ENCODE measurements at regions not wholly inside any gene's neighbourhood (a gene's known extent, or its start where the extent isn't known, plus 50 kb on each side); places are given as distances from the start of the nearest gene placed in this dataset.

DNA sequence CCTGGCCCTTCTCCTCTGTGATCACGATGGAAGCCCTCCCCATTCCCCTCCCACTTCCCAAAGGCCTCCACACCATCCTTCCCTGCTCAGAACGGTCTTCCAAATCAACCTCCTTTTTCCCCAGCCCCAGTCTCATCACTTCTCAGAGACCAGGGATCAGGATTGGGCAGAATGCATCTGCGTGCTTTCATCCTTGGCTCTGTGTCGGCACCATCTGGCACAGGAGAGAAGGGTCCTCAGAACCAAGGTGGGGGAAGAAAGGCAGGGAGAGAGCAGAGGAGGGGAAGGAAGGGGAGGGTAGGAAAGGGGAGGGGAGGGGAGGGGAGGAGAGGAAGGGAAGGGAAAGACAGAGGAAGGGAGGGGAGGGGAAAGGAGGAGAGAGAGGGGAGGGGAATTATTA is 52.4 kb upstream of the FICD start:
- no peak for DNase-seq

DNA sequence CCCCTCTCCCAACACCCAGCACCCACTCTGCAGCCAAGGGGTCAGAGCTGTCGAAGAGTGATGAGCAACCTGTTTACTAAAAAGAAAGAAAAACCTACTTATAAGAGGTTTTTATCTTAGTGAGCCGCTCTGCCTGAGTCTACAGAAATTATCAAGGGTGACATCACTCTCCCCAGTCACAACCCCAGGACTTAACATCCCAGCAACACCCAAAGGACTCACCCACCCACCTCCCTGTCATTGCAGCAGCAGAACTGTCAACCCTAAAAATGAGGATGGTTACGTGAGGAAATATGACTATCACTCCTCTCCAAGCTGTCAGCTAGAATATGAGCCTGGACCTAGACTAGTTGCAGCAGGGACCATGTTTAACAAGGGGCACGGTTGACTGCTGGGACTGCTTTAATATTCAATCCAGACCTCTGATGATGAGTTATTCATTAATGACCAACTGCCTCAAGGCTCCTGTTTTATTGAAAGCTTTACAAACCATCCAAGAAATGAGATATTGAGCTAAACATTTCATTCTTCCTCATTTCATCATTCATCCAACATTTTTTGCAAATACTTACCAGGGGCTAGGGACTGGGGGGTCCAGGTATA is 53.9 kb upstream of the FICD start:
- DNase-seq, result no peak

DNA sequence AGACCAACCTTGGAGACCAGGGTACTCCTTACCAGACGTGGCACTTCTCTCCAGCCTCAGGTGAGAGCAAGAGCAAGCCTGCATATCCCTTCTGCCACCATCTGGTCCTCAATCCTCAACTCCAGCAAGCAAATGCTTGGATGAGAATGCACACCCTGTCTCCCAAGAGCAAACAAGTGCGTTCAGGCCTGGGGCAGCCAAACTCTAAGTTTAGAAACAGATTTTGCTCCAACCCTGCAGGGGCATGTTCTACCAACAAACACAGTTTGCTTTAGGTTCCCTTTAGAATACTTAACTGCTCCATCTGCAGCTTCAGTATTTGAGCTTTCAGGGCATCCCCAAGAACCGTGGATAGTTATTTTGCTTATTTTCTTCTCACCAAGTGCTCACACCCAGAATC is 55.9 kb upstream of the FICD start:
- no peak for DNase-seq

DNA sequence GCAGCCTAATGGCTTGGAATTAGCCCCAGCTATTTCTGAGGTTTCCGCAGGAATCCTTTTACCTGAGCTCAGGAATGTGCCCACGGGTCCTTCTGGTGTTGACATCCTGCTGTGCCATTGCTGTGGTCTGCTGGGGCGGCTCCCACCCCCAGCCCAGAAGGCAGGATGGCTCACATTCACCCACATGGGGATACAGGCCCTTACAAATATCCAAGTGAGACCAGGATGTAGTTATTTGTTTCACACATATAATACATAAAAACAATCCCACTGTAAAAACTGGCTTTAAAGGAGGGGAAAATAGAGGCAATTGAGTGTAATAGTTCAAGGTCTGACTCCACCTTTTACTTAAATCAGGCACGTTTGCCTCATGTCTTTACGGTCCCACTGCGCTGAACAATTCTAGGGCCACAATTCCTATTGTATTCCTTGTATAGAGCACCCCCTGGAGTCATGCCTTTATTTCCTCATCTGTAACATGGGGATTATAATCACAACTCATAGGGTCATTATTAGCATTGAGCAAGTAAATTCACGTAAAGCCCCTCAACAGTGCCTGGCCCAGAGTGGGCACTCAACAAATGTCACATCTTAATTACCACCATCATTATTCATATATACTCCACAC is 57.2 kb upstream of the FICD start:
- DNase-seq, result no peak

DNA sequence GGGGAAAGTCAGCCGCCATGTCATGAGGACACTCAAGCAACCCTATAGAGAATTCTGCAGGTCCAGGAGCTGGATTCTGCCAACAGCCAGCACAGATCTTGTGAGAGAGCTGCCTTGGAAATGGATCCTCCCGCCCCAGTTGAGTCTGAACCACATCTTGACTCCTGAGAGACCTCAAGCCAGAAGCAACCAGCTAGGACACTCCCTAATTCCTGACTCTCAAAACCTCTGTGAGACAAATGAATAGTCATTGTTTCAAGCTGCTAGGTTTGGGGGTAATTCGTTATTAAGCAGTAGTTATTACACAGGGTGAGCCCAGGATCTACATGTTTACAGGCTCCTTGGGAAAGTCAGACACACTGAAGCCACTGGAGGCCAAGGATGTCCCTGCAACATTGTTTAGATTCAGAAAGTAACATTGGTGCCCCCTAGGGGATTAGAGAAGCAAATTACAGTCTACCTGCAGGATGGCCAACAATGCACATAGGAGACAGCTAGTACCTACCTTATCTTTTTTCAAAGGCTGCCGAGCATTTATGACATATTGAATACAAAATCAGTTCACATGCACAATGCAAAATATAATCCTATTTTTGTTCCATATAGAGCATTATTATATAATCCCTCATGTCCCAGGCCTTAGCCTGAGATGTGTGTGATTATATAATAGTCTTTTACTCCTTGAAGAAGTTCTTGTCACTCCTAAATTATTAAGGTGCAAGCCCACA is 57.9 kb upstream of the FICD start:
- peak; percentile 57 for DNase-seq

DNA sequence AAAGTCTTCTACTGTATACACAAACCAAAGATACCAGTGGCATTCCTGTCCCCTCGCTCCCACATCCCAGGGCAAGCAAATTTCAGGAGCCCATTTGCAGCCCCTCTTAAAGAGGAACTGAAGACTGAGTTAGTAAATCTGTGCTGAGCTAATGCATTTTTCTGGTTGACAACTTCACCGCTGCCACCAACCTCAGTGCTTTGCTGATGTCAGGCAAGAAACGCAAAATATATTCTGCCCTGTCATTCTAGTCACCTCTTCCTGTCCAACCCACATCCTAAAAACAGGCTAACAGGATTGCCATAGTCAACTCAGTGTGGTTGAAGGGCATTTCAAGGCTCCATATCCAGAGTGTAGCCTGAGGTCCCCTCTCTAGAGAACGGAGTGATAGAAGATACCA is 59.4 kb upstream of the FICD start:
- DNase-seq, result peak; percentile 2

DNA sequence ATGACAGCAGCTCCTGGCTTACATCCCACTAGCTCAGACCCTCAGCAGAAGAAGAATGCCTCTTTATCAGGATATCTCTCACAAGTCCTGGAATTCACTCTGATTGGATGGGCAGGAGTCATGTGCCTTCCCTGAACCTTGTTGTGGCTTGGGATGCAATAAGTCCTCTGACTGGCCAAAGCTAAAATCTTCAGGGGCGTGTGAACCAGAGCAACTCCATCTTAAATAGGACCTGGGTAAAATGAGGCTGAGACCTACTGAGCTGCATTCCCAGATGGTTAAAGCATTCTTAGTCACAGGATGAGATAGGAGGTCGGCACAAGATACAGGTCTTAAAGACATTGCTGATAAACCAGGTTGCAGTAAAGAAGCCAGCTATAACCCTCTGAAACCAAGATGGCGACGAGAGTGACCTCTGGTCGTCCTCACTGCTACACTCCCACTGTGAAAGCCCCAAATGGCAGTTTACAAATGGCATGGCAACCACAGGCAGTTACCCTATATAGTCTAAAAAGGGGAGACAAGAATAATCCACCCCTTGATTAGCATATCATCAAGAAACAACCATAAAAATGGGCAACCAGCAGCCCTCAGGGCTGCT is 60.4 kb upstream of the FICD start:
- DNase-seq, result no peak

DNA sequence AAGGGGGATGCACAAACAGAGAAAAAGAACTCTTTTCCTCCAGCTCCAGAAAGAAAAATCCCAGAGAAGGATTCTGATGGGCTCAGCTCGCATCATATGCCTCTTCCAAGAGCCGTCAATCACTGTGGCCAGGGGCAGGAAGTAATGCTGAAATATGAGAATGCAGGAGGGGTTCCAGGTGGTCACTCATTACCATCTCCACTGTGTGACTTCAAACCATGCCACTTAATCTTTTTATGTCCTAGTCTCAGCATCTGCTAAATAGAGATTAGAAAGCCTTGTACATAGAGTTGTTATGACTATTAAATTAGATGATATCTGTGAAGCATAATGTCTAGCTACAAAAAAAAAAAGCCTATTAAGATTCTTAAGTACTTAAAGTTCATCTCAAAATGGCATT is 65.6 kb upstream of the FICD start:
- no peak for DNase-seq

DNA sequence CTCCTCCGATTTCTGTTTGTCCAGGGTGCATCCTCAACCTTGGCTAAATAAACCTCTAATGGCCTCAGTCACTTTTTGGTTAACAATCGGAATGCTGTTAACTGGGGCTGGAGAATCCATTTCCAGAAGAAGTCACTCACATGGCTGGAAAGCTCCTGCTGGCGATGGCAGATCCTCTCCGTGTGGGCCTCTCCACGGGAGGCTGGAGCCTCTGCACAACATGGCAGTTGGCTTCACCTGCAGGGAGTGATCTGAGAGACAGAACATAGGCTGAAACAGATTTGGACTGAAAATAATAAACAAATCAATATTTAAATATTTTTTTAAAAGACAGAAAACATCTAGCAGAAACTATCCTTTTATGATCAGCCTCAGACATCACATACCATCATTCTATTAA is 66.8 kb upstream of the FICD start:
- DNase-seq, result no peak

DNA sequence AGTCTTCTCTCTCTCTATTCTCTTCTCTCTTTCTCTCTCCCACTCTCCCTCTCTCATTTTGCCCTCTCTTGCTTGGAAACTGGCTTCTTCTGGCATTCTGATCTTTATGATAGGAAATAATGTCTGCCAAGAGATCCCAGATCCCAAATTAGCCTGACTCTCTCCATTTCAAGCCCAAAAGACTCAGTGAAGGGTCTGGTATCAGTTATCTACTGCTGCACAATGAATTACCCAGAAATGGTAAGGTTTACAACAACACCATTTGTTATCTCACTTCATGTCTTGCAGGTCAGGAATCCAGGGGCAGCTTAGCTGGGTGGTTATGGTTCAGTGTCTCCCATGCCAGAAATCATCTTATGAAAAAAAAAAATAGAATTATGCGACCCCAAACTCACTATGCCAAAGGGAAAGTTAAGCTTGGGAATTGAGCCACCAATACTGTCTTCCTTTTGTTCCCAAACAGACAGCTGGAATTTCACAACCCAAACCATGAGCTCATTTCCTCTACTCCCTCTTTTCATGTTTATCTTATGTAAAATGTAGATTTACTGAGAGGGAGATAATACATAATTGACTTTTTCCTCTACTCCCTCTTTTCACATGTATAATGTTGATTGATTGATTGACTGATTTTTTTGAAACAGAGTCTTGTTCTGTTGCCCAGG is 67.8 kb upstream of the FICD start:
- DNase-seq, result no peak

DNA sequence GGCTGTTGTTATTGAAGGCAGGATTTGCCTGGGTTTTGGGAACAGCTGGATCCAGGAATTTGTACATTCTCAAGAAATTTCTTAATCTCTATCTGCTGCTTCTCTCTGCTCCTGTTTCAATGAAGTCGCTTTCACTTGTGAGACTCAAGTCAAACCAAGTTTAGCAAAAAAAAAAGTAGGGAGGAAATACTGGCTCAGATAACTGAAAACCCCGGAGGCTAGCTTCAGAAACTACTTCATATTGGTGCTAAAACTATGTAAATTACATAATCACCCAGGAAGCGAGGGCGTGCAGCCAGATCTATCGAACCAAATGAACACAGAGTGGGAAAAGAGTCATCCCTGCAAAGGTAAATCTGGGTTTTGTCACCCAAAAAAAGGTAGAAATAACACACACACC is 68.3 kb upstream of the FICD start:
- DNase-seq, result no peak

DNA sequence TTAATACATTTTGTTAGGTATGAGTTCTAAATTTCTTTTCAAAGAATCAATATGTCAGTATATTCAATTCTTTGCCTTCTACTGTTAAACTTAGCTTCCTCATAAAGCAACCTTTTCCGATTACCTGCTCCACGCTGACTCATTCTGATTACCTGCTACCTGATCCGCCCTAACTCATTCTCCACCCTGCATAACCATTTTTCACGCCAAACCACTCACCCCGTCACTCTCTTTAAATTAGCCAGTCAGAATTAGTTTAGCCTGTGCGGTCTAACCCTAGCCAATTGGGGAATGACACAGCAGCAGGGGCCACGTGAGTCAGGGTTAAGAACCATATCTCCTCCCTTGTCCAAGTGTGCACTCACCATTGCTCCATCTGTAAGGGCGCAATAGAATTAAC is 72.2 kb upstream of the FICD start:
- no peak for DNase-seq

DNA sequence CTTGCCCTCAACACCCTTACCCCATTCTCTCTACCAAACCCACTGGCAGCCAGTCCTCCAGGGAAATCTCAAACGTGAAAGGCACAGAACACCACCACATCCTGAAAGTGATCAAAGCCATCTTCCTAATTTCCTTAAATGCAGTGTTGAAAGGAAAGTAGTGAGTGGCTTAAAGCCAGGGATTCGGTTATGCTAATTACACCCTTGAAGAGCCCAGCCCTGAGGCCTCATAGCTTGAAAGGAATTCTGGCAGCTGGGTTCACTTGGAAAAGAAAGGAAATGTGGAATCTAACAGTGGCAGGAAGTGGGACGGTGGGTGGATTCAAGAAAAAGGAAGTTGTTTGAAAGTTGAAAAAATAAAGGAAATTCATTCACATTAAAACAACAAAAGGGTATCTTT is 73.0 kb upstream of the FICD start:
- DNase-seq, result no peak

DNA sequence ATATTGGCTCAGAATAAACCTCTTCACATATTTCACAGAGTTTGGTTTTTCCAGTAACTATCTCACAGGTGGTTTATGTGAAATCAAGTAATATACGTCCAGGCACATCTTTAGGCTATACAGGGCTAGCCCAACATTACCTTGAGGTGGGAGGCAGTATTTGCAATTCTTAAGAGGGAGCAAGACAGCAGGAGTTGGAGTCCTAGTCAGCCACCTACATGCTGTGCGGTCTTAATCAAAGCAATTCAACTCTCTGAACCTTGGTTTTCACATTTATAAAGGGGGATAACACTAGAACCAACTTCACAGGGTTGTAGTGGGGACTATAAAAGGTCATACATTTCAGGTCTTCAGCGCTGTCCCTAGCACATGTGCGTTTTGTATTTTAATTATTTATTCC is 73.5 kb upstream of the FICD start:
- DNase-seq, result no peak

DNA sequence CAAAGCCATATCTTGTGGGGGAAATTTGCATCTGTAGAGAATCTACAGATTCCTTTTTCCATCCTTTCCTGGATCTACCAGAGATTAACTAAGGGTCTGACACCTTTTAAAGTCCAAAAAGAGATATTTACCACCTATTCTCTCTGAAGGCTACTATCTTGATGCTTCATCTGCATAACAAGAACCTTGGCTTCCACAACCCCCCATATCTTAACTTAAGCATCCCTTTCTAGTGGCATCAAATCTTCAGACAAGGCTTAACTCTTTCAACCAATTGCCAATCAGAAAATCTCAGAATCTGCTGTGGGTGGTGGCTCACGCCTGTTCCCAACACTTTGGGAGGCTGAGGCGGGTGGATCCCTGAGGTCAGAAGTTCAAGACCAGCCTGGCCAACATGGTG is 74.3 kb upstream of the FICD start:
- no peak for DNase-seq

DNA sequence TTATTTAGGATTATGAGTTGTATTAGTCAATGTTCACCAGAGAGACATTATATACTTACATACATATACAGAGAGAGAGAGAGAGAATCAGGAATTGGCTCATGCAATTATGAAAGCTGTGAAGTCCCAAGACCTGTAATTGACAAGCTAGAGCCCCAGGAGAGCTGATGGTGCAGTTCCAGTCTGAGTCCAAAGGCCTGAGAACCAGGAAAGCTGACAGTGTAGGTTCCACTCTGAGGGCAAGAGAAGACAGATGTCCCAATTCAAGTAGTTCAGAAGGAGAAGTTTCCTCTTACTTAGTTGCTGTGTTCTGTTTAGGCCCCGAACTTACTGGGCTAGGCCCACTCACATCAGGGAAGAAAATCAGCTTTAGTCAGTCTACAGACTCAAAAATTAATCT is 76.4 kb upstream of the FICD start:
- no peak for DNase-seq

DNA sequence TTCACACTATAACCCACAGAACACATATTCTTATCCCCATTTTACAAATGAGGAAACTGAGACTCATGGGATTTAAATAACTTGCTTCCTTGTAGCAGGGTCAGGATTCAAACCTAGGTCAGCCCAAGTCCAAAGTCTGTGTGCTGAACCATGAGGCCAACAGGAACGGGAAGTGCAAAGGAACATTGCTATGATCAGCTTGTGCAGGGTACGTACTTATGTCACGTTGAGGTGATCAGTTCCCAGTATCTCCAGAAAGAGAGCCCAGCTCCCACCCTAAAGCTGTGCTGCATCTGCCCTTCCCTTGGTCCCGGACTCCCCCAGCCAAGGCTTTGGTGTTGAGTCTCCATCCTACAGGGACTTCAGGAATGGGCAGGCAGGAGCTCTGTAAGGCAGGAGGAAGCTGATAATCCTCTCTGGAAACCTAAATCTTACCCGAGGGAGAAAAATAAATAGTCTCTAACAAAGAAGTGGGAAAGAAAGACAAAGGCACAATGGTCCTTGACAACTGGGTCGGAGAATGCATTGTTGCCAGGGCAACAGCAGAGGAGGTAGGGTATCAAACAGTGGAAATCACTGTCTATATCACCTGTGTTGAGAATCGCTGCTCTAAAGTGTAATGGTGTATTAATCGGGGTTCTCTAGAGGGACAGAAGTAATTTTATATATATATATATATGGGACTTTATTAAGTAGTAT is 82.5 kb upstream of the FICD start:
- DNase-seq, result no peak

DNA sequence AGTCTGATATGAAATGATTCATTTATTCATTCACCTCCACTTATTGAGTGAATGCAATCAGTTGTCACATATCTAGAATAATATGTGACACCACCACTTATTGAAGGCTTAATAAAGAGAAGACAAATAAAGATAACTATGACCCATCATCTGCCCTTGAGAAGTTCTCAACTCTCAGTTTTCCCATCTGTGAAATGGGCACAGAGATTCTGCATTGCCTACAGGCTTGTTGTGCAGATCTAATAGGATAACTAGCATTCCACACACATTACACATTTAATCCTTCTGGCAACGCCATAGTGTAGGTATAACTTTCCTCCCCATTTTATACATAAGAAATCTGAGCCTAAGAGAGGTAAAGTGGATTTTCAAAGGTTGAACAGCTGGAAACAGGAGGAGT is 84.2 kb upstream of the FICD start:
- no peak for DNase-seq

DNA sequence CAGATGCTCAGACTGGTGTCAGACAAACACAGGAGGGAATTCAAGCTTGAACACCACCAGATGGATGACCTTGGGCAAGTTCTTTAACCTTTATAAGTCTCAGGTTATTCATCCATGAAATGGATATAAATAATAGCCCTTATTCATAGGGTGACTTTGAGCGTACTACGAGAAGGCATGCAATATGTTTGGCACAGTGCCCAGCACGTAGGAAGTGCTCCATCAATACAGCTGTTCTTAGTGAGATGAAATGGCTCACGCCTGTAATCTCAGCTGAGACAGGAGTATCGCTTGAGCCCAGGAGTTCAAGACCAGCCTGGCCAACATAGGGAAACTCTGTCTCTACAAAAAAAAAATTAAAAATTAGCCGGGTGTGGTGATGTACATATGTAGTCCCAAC is 84.8 kb upstream of the FICD start:
- no peak for DNase-seq

DNA sequence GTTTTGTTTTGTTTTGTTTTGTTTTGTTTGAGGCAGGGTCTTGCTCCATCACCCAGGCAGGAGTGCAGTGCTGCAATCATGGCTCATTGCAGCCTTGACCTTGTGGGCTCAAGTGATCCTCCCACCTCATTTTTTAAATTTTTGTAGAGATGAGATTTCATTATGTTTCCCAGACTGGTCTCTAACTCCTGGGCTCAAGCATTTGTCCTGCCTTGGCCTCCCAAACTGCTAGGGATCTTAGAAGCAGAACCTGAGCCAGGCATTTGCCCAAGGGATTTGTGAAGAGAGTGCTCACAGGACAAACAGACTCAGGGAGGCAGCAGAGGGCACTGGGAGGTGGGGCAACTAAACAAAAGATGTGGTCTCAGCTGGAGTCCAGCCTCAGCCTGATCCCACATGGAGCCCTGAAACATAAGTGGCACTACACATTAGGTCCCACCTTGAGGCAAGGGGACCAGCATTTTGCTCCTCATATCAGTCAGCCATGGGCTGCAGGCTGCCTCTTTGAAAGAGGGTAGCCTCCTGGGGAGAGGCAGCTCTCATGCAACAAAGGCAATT is 86.2 kb upstream of the CMKLR1 start:
- DNase-seq, result no peak

DNA sequence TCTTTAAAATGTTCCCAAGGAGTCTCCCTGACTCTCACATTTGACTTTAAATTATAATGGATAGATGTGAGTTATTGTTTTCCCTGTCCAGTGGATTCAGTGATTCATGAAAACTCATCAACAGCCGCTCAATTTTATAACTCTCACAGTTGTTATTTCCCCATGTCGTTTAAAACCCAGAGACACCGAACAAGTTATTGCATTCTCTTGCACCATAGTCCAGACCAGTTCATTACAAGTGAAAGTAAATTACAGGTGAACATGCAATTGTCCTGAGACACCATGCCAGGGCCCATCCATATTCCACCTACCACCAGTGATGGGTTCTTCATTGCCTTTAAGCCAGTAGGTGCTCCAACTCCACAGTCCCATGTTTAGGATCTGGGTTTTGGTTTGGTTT is 85.7 kb upstream of the CMKLR1 start:
- no peak for DNase-seq

DNA sequence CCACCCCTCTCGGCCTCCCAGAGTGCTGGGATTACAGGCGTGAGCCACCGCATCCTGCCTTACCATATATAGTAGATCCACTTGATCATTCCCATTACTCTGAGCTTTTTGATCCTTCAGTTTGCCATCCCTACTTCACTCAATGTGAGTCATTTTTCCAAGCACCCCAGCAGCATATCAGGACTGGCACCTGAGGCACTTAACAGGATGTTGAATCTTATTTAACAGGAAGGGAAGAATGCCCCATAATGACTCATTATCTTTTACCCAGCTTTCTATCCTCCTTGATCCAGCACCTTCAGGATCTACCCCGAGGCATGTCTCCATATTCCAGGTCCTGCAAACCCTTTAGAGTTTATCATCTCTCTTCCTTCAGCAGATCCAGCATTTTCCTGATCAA is 84.9 kb upstream of the CMKLR1 start:
- DNase-seq, result no peak

DNA sequence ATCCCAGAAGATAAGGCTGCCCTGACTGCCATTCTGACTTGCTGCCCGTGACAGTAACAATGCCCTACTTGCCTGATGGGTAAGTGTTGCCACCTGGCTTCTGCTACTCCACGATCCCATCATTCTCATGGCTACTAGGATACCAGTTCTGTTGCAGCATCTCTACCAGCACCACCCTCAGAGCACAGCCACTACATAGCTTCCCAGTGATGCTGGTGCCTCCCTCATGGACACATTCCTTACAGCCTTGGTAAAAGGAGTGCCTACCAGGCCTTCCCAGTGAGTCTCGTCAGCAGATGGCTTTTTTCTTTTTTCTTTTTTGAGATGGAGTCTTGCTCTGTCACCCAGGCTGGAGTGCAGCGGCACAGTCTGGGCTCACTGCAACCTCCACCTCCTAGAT is 84.4 kb upstream of the CMKLR1 start:
- DNase-seq, result no peak

Data from activated CD4-positive, alpha-beta T cell treated with anti-CD3 and anti-CD28 coated beads, Interleukin-10, Interleukin-2, amounts not matched to agents 100 ng/mL and 50 ng/mL, durations not matched to agents 16 hours and 8 hours (primary cell).